OCI-LY1 (cell line): ENCODE measurements at regions not wholly inside any gene's neighbourhood (a gene's known extent, or its start where the extent isn't known, plus 50 kb on each side); places are given as distances from the start of the nearest gene placed in this dataset.

Experiments used
- H2AFZ ChIP-seq: fragments of 200-600 bp; sonication (generic), shearing (Covaris generic); 2 replicates; pipeline ENCODE4 v1.6.0; 2014; ENCODE audit warnings: antibody characterized with exemption, mild to moderate bottlenecking, low read length
- H3F3A ChIP-seq: fragments of 200-600 bp; sonication (generic), shearing (Covaris generic); 2 replicates; pipeline ENCODE4 v1.6.0; 2014; ENCODE audit warnings: mild to moderate bottlenecking, antibody characterized with exemption, low read length, moderate library complexity; ENCODE audit not compliant: insufficient read depth
- H3K27ac ChIP-seq: fragments of 200-600 bp; sonication (generic); 2 replicates; pipeline ENCODE4 v1.5.1; 2014; ENCODE audit warnings: low read length, mixed run types, mild to moderate bottlenecking, low read depth; ENCODE audit not compliant: poor library complexity, severe bottlenecking
- H3K27me3 ChIP-seq: fragments of 200-600 bp; sonication (generic); 2 replicates; pipeline ENCODE4 v1.6.0; 2014; ENCODE audit warnings: antibody characterized with exemption, mild to moderate bottlenecking, low read length, moderate library complexity; ENCODE audit not compliant: insufficient read depth
- H3K36me3 ChIP-seq: fragments of 200-600 bp; sonication (generic); 2 replicates; pipeline ENCODE4 v1.6.1; 2014; ENCODE audit warnings: mild to moderate bottlenecking, antibody characterized with exemption, low read length, moderate library complexity, mixed read lengths; ENCODE audit not compliant: insufficient read depth
- H3K4me1 ChIP-seq: fragments of 200-600 bp; sonication (generic); 2 replicates; pipeline ENCODE4 v1.5.1; 2014; ENCODE audit warnings: mild to moderate bottlenecking, low read length, moderate library complexity; ENCODE audit not compliant: insufficient read depth, severe bottlenecking
- H3K4me2 ChIP-seq: fragments of 200-600 bp; sonication (generic), shearing (Covaris generic); 2 replicates; pipeline ENCODE4 v1.6.1; 2014; ENCODE audit warnings: low read length
- H3K4me3 ChIP-seq: fragments of 200-600 bp; sonication (generic); 2 replicates; pipeline ENCODE4 v1.5.1; 2014; ENCODE audit warnings: low read length, low read depth, mild to moderate bottlenecking, mixed read lengths; ENCODE audit not compliant: poor library complexity, severe bottlenecking
- H3K79me2 ChIP-seq: fragments of 200-600 bp; shearing (Covaris generic); 2 replicates; pipeline ENCODE4 v1.6.1; 2016; ENCODE audit warnings: mixed run types, low read length, mixed read lengths; ENCODE audit not compliant: insufficient read depth
- H3K9ac ChIP-seq: fragments of 200-600 bp; sonication (generic), shearing (Covaris generic); 2 replicates; pipeline ENCODE4 v1.6.1; 2014; ENCODE audit warnings: mild to moderate bottlenecking, low read length, mixed read lengths
- H3K9me2 ChIP-seq: fragments of 200-600 bp; sonication (generic), shearing (Covaris generic); 2 replicates; pipeline ENCODE4 v1.6.1; 2014; ENCODE audit warnings: low read depth, mild to moderate bottlenecking, low read length, mixed read lengths
- H3K9me3 ChIP-seq: fragments of 200-600 bp; shearing (Covaris generic); 2 replicates; pipeline ENCODE4 v1.6.1; 2014; ENCODE audit warnings: low read length, mixed read lengths
- H4K20me1 ChIP-seq: fragments of 200-600 bp; sonication (generic), shearing (Covaris generic); 2 replicates; pipeline ENCODE4 v1.6.0; 2016; ENCODE audit warnings: mild to moderate bottlenecking, low read length; ENCODE audit not compliant: insufficient read depth
- CTCF ChIP-seq: fragments of 200-600 bp; sonication (generic), shearing (Covaris generic); IDR thresholded peaks from 2 replicates; pipeline ENCODE4 v1.5.1; 2017; ENCODE audit warnings: mild to moderate bottlenecking, antibody characterized with exemption, low read length, moderate library complexity, mixed read lengths
- EZH2 ChIP-seq: fragments of 200-600 bp; sonication (generic), shearing (Covaris generic); IDR thresholded peaks from 2 replicates; pipeline ENCODE4 v1.8.0; 2017; ENCODE audit warnings: borderline replicate concordance, mixed run types, mild to moderate bottlenecking, antibody characterized with exemption, low read length, moderate library complexity, mixed read lengths

DNA sequence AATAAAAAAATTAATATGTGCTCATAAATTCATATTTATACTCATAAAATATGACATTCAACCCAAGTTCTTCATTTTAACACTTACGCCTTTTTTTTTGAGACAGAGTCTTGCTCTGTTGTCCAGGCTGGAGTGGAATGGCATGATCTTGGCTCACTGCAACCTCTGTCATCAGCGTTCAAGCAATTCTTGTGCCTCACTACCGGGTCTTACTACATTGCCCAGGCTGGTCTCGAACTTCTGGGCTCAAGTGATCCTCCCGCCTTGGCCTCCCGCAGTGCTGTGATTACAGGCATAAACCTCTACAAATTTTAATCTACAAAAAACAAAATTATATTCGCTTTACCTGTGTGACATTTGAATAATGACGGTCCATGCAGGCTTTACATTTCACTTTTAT is 74.1 kb upstream of the SNRPN start:
- no peaks in the 10 kb centered on the region for H3K27me3 ChIP-seq
- no peak overlapping the region for H3K4me3 ChIP-seq
- no peak for TF ChIP-seq CTCF
- no peak for TF ChIP-seq EZH2
- no peaks in the 10 kb centered on the region for H3K36me3 ChIP-seq
- H3K4me1 ChIP-seq: no peaks in the 10 kb centered on the region
- no peak overlapping the region for H2AFZ ChIP-seq
- no peak overlapping the region for H3K4me2 ChIP-seq
- no peaks in the 10 kb centered on the region for H4K20me1 ChIP-seq
- H3K9me3 ChIP-seq: no peaks in the 10 kb centered on the region
- H3F3A ChIP-seq: no peaks in the 10 kb centered on the region
- H3K9ac ChIP-seq: no peak overlapping the region
- no peaks in the 10 kb centered on the region for H3K9me2 ChIP-seq
- H3K79me2 ChIP-seq: no peaks in the 10 kb centered on the region
- H3K27ac ChIP-seq: no peak overlapping the region

DNA sequence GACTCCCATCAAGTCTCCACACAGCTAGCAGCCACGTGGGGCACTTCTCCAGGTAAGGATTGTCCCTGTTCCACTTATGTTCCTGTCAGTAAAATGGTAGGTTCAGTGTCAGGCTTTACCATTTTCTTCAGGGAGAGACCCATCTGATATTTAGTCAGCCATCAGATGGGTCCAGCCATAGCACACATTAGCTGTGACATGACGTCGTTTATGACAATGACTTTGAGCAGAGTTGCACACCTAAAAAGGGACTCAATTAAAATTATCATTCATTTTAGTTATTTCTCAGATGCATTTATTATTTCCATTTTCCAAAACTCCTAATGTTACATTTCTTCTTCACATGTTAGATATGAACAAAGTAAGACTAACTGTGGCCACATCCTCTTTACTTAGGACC is 68.2 kb upstream of the SNRPN start:
- H3K4me2 ChIP-seq: no peak overlapping the region
- H3F3A ChIP-seq: no peaks in the 10 kb centered on the region
- H3K79me2 ChIP-seq: no peaks in the 10 kb centered on the region
- no peak overlapping the region for H3K4me3 ChIP-seq
- H3K9ac ChIP-seq: no peak overlapping the region
- no peaks in the 10 kb centered on the region for H3K9me2 ChIP-seq
- no peaks in the 10 kb centered on the region for H3K9me3 ChIP-seq
- no peak for TF ChIP-seq CTCF
- no peak for TF ChIP-seq EZH2
- no peak overlapping the region for H3K27ac ChIP-seq
- no peaks in the 10 kb centered on the region for H3K27me3 ChIP-seq
- H3K4me1 ChIP-seq: no peaks in the 10 kb centered on the region
- H3K36me3 ChIP-seq: no peaks in the 10 kb centered on the region
- no peak overlapping the region for H2AFZ ChIP-seq
- no peaks in the 10 kb centered on the region for H4K20me1 ChIP-seq

GRCh38 chr15:24898715-24899272 is 56.0 kb upstream of the SNRPN start:
- Histone ChIP-seq H2AFZ (no peak overlapping the region), H3K36me3 (no peaks in the 10 kb centered on the region), H3K4me3 (no peak overlapping the region), H3K4me1 (no peaks in the 10 kb centered on the region), H4K20me1 (no peaks in the 10 kb centered on the region), H3K9ac (no peak overlapping the region), H3K4me2 (no peak overlapping the region), H3K27ac (no peak overlapping the region), H3F3A (no peaks in the 10 kb centered on the region), H3K27me3 (no peaks in the 10 kb centered on the region), H3K9me2 (no peaks in the 10 kb centered on the region), H3K9me3 (no peaks in the 10 kb centered on the region), H3K79me2 (no peaks in the 10 kb centered on the region)
- TF ChIP-seq EZH2 (no peak), CTCF (no peak)
